IPS-NIHi7 (cell line): ENCODE measurements at regions not wholly inside any gene's neighbourhood (a gene's known extent, or its start where the extent isn't known, plus 50 kb on each side); places are given as distances from the start of the nearest gene placed in this dataset.
"Not testable (repeated sequence)": the region's sequence is repeated elsewhere in the genome, so short reads cannot be mapped to it uniquely, and the experiment has no call there.

ENCODE experiments used
- DNase-seq: peaks from one replicate; pipeline ENCODE4 v3.0.0; 2012; ENCODE audit warnings: mixed read lengths; ENCODE audit errors: extremely low spot score

DNA sequence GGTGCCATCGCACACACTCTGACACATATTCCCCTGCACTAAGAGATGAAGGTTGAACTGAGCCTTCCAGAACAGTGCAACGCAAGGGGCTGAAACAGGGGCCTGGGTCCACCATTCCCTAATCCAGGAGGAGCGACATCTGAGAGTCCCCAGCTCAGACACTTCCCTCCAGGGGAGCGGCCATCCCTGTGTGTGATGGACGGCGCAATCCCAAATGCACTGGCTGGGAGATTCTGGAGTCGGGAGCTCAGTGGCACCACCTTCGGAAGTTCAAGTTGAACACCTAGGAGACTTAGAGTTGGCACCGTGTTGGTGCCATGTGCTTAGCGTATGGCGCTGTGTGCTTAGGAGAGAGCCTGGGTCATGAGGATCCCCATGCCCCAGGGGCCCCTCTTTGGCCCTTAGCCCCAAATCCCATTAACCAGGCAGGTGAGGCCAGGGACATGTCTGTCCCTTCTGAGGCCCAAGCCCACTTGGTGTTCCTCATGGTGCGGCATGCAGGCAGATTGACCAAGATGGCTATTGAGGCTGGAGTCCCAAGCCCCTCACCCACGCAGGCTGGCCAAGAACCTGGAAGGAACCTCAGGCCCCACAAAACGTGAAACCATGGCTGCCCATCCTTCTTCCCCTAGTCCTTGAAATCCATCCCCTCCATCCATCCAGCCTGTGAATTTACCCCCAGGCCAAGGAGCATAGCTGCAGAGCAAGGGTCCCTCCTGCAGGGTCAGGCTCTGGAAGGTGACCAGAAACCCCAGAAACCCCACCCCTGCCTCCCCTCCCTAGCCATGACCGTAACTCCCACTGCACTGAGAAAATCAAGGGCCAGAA lies 114.1 kb upstream of the OTOS start:
- DNase-seq: no peak

- DNase-seq: no peak
Observed at GRCh38 chr2:240255165-240255491, 114.7 kb upstream of the OTOS start.

GRCh38 chr2:240255811-240256703 lies 115.6 kb upstream of the OTOS start:
- peak; percentile 44 for DNase-seq

- DNase-seq: no peak
Observed at GRCh38 chr2:240256704-240257637, 116.5 kb upstream of the OTOS start.

GRCh38 chr2:240257940-240258580 lies 117.6 kb upstream of the OTOS start:
- DNase-seq: no peak

GRCh38 chr2:240258685-240259084 lies 118.2 kb upstream of the OTOS start:
- DNase-seq: no peak

- DNase-seq: no peak
Observed at GRCh38 chr2:240259201-240259923, 118.9 kb upstream of the OTOS start.

GRCh38 chr2:240259924-240260529 lies 119.6 kb upstream of the OTOS start:
- no peak for DNase-seq

DNA sequence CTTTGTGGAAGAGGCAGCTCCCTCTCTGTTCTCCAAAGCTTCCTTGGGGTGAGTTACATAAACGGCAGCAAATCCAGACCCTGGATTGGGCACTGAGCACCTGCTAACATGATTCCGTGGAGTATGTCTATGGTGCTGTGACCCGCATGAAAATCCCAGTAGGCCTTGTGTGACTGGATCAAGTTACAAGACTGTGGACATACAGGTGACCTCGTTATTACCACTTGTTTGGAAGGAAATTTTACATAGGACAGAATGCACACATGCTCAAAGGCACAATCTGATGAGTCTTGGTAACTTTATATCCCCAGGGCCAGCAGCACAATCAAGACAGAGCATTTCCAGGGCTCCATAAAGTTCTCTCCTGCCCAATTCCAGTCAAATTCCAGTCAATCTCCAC lies 120.2 kb upstream of the OTOS start:
- no peak for DNase-seq

GRCh38 chr2:240262578-240262977 lies 122.1 kb upstream of the OTOS start:
- DNase-seq: not testable (repeated sequence)

DNA sequence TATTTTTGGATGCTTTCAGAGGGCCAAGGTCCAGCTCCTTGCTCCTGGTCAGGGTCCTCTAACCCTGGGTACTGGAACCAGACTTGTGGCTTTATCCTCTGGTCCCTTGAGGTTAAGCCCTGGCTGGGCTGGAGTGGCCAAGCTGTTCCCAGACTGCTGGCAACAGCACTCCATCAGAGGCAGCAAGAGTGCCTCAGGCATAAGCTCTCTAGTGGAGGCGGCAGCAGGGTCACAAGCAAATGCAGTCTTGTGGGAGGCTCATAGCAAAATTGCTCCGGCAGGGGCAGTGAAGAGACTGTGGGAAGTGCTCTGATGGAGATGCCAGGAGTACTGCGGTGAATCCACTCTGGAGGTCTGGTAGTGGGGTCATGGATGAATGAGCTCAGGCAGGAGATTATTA lies 128.9 kb upstream of the OTOS start:
- no peak for DNase-seq

DNA sequence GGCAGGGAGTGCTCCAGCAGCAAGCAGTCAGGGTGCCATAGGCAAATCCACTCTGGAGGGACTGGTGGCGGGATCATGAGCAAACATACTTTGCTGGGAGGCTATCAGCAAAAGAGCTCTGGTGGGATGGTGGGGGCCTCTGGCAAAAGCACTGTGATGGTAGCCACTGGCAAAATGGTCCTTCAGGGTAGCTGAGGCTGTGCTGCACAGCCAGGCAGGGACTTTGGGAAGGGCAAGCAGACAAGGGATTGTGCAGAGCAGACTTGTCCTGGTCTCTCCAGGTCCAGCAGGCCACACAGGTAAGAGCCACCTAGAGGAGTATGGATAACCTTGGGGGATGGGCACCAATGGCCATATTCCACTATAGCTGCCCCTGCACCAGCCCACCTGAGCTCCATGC lies 129.4 kb upstream of the OTOS start:
- DNase-seq: no peak

- DNase-seq: peak; percentile 3
Observed at GRCh38 chr2:240271716-240272341, 131.4 kb upstream of the OTOS start.

GRCh38 chr2:240275386-240275785 lies 134.9 kb upstream of the OTOS start:
- no peak for DNase-seq

DNA sequence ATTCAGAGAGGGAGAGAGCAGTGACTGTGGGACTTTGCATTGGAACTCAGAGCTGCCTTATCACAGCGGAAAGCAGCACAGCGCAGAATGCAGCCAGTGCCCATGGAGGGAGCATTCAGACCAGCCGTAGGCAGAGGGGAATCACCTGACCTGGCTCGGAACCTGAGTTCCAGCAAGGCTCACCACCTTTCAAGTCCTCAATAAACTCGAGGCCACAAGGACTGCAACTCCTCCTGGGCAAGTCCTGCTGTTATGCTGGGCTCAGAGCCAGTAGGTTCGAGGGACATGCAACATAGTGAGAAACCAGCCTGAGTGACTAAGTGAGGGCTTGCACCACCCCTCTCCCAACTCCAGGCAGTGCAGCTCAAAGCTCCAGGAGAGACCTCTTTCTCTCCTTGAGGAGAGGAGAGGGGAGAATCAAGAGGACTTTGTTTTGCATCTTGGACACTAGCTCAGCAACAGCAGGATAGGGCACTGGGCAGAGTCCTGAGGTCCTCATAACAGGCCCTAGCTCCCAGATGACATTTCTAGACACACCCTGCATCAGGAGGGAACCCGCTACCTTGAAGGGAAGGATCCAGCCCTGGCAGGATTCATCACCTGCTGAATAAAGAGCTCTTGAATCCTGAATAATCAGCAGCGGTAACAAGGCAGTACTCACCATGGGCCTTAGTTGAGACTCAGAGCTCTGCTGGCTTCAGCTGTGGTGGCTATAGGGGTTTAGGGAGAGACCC lies 136.8 kb upstream of the OTOS start:
- DNase-seq: peak; percentile 4

- no peak for DNase-seq
Observed at GRCh38 chr2:240277807-240278522, 137.5 kb upstream of the OTOS start.

- no peak for DNase-seq
Observed at GRCh38 chr2:240278661-240279060, 138.2 kb upstream of the OTOS start.

- DNase-seq: no peak
Observed at GRCh38 chr2:240280621-240281020, 140.2 kb upstream of the OTOS start.
